Ovary (tissue), 7 donors: ENCODE measurements at regions not wholly inside any gene's neighbourhood (a gene's known extent, or its start where the extent isn't known, plus 50 kb on each side); places are given as distances from the start of the nearest gene placed in this dataset.
"Not testable (repeated sequence)": the region's sequence is repeated elsewhere in the genome, so short reads cannot be mapped to it uniquely, and the experiment has no call there.

Source experiments
- DNase-seq, 5 donors: peaks; one replicate each; pipeline ENCODE4 v3.0.0-alpha.2; 2019 to 2020
- H3K27ac ChIP-seq, 2 donors: fragments of 200-600 bp; one replicate each; pipeline versions ENCODE4 v1.5.1 to v1.8.0; 2019 to 2022
- H3K27me3 ChIP-seq: fragments of 200-600 bp; one replicate; pipeline ENCODE4 v1.8.0; 2022
- H3K36me3 ChIP-seq: fragments of 200-600 bp; sonication (generic); one replicate; pipeline ENCODE4 v1.5.1; 2019
- H3K4me1 ChIP-seq: one replicate; pipeline ENCODE4 v1.8.1; 2013; ENCODE audit warnings: mild to moderate bottlenecking, moderate library complexity; ENCODE audit not compliant: insufficient read depth
- H3K4me3 ChIP-seq: fragments of 200-600 bp; sonication (generic); one replicate; pipeline ENCODE4 v1.5.1; 2017
- H3K9me3 ChIP-seq, 2 donors: fragments of 200-600 bp in 1 of 2; sonication (generic) in 1 of 2; one replicate each; pipeline versions ENCODE4 v1.5.1 to v1.8.1; 2013 to 2019; ENCODE audit warnings: mild to moderate bottlenecking in 1 of 2, moderate library complexity in 1 of 2
- EP300 ChIP-seq: sonication (generic); formaldehyde crosslinking; IDR thresholded peaks from one replicate; pipeline ENCODE4 v1.6.1; 2017; ENCODE audit warnings: antibody characterized with exemption
- POLR2A ChIP-seq: fragments of 450-650 bp; IDR thresholded peaks from one replicate; pipeline ENCODE4 v1.6.1; 2017; ENCODE audit warnings: antibody characterized with exemption, mild to moderate bottlenecking, moderate library complexity
- WGBS, 3 donors: extraction: QIAGEN DNeasy Blood & Tissue Kit in 1 of 3; methylation state at CpG; one replicate each; pipeline versions ENCODE4 v1.1.5 to v1.1.7; 2013 to 2017; 5-methylcytosine and 5-hydroxymethylcytosine counted together
- intact Hi-C, 4 donors: fragments of 100-400 bp; cut with DNase I; formaldehyde crosslinking; loops; one replicate each; pipeline versions ENCODE4 v1.11.0 to v1.15.1; 2022 to 2023
- TF ChIP-seq, protein P1 (sequence below), 3 donors: fragments of 450-650 bp in 2 of 3; fragments of 200-600 bp in 1 of 3; IDR thresholded peaks; one replicate each; pipeline versions ENCODE4 v1.5.1 to v1.8.0; 2016 to 2022; ENCODE audit warnings: antibody characterized with exemption in 3 of 3, mild to moderate bottlenecking in 1 of 3
- donor health status: DM: no; HTN: no; CAD: no; lungs with moderate emphysema.
- donor health status: DM: no; HTN: no; CAD: no.
- donor health status: Bipolar disorder and iron deficiency.
- donor health status: DM: no; HTN: no; CAD: no.
- donor health status: DM: yes; HTN: yes; CAD: no.

DNA sequence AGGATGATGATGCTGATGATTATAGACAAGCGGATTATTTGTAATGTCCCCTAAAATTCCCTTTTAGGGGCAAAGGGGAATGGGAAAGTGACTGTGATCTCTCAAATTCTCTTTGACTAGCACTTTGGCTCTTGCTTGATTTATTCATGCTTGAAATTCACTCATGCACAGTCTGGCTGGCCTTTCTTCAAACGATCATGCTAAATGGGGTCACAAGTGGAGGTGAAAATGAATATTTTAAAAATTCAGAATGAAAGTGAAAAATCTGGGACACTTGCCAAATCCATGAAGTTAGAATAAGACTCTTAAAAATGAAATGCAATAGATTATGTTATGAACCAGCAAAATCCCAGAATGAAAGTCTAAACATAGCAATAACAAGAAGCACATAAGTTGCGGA, 173.4 kb upstream of the RAI2 start:
- TF ChIP-seq POLR2A (no peak), EP300 (no peak)
- TF ChIP-seq, protein P1, sequence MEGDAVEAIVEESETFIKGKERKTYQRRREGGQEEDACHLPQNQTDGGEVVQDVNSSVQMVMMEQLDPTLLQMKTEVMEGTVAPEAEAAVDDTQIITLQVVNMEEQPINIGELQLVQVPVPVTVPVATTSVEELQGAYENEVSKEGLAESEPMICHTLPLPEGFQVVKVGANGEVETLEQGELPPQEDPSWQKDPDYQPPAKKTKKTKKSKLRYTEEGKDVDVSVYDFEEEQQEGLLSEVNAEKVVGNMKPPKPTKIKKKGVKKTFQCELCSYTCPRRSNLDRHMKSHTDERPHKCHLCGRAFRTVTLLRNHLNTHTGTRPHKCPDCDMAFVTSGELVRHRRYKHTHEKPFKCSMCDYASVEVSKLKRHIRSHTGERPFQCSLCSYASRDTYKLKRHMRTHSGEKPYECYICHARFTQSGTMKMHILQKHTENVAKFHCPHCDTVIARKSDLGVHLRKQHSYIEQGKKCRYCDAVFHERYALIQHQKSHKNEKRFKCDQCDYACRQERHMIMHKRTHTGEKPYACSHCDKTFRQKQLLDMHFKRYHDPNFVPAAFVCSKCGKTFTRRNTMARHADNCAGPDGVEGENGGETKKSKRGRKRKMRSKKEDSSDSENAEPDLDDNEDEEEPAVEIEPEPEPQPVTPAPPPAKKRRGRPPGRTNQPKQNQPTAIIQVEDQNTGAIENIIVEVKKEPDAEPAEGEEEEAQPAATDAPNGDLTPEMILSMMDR (IDR thresholded peaks at IDR 0.05), result no peak
- peaks cover 2% of the 10 kb centered on the region for H3K4me1 ChIP-seq
- no peaks in the 10 kb centered on the region for H3K27me3 ChIP-seq
- no peak for DNase-seq
- no peak overlapping the region for H3K4me3 ChIP-seq
- intact Hi-C loops, result no loop called here
- H3K9me3 ChIP-seq, result no peaks in the 10 kb centered on the region
- no peaks in the 10 kb centered on the region for H3K36me3 ChIP-seq
- WGBS, 3 donors, result 52 to 63% (median 58%) methylated on average over 3 of the region's 3 CpGs
- H3K27ac ChIP-seq, result no peak overlapping the region

GRCh38 chrX:18032486-18033221, 171.6 kb upstream of the RAI2 start:
- DNase-seq, result no peak
- H3K4me3 ChIP-seq, result no peak overlapping the region
- H3K27ac ChIP-seq, result no peak overlapping the region
- TF ChIP-seq, protein P1 (IDR thresholded peaks at IDR 0.05), result no peak
- no peak for TF ChIP-seq EP300
- no peak for TF ChIP-seq POLR2A
- intact Hi-C loops, result no loop called here
- H3K4me1 ChIP-seq, result peaks cover 2% of the 10 kb centered on the region
- no peaks in the 10 kb centered on the region for H3K36me3 ChIP-seq
- H3K27me3 ChIP-seq, result no peaks in the 10 kb centered on the region
- H3K9me3 ChIP-seq, result no peaks in the 10 kb centered on the region
- WGBS, 3 donors, result 68 to 77% (median 70%) methylated on average over 3 of the region's 3 CpGs

- Histone ChIP-seq H3K9me3 (no peaks in the 10 kb centered on the region), H3K27me3 (no peaks in the 10 kb centered on the region), H3K27ac (no peak overlapping the region), H3K4me1 (peaks cover 2% of the 10 kb centered on the region), H3K36me3 (no peaks in the 10 kb centered on the region), H3K4me3 (no peak overlapping the region)
- DNase-seq, result no peak
- no peak for TF ChIP-seq EP300
- TF ChIP-seq POLR2A, result no peak
- TF ChIP-seq, protein P1 (IDR thresholded peaks at IDR 0.05), result no peak
- intact Hi-C loops, result no loop called here
- 67 to 78% (median 76%) methylated on average over 7 of the region's 7 CpGs for WGBS, 3 donors
Measured at GRCh38 chrX:18031726-18032375, 170.8 kb upstream of the RAI2 start.

DNA sequence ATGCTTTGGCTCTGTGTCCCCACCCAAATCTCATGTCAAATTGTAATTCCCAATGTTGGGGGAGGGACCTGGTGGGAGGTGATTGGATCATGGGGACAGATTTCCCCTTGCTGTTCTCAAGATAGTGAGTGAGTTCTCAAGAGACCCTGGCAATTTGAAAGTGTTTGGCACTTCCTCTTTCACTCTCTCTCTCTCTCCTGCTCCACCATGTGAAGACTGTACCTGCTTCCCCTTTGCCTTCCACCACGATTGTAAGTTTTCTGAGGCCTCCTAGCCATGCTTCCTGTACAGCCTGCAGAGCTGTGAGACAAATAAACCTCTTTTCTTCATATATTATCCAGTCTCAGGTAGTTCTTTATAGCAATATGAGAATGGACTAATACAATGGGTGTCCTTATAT, 169.6 kb upstream of the RAI2 start:
- H3K9me3 ChIP-seq, intact Hi-C loops, H3K27ac ChIP-seq, H3K4me3 ChIP-seq, H3K27me3 ChIP-seq, H3K4me1 ChIP-seq, DNase-seq, H3K36me3 ChIP-seq: not testable (repeated sequence)
- 33 to 50% (median 40%) methylated on average over 1 of the region's 1 CpG for WGBS, 3 donors

DNA sequence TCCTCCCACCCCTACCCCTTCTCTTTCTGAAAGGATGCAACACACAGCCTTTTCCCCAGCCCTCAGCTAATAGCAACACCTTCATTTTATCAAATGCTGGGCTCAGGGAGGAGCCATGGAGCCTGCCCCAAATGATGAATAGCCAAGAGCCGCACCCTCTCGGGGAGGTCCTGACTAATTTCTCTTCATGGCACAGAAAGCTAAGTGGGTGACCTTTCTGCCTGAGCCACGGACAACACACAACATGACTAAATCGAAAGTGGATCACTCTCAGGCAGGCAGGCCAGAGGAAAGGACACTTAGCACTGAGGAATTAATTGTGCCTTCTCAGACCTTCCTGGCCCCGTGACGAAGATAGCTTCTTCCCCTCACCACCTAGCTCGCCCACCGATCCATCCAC, 165.1 kb upstream of the RAI2 start:
- no peaks in the 10 kb centered on the region for H3K9me3 ChIP-seq
- intact Hi-C loops, result no loop called here
- no peak overlapping the region for H3K4me3 ChIP-seq
- no peaks in the 10 kb centered on the region for H3K36me3 ChIP-seq
- TF ChIP-seq POLR2A (no peak), EP300 (no peak)
- TF ChIP-seq, protein P1 (IDR thresholded peaks at IDR 0.05), result no peak
- 61 to 64% (median 63%) methylated on average over 8 of the region's 8 CpGs for WGBS, 3 donors
- no peak overlapping the region for H3K27ac ChIP-seq
- DNase-seq, result no peak
- H3K4me1 ChIP-seq, result no peaks in the 10 kb centered on the region
- no peaks in the 10 kb centered on the region for H3K27me3 ChIP-seq
